GF-D8 (cell line): ENCODE measurements at regions not wholly inside any gene's neighbourhood (a gene's known extent, or its start where the extent isn't known, plus 50 kb on each side); places are given as distances from the start of the nearest gene placed in this dataset.
"Not testable (repeated sequence)": the region's sequence is repeated elsewhere in the genome, so short reads cannot be mapped to it uniquely, and the experiment has no call there.

Experiments
- DNase-seq: peaks from one replicate; lab custom pipeline; 2025; lab: John Stamatoyannopoulos, UW

DNA sequence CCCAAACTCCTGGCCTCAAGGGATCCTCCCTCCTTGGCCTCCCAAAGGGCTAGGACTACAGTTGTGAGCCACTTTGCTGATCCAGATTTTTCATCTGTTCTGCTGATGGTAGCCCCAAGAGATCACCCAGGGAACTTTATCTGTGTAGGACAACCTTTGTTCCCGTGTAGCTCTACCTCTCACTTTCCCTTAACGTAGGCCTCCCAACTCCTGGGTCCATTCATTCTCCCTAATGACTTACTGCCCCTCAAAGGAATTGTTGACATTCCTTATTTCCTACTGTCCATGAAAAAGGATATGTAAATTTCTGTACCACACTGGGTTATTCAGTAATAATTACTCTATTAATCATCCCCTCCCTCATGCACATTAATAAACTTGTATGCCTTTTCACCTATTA lies 51.0 kb upstream of the PHF24 start:
- no peak for DNase-seq

DNA sequence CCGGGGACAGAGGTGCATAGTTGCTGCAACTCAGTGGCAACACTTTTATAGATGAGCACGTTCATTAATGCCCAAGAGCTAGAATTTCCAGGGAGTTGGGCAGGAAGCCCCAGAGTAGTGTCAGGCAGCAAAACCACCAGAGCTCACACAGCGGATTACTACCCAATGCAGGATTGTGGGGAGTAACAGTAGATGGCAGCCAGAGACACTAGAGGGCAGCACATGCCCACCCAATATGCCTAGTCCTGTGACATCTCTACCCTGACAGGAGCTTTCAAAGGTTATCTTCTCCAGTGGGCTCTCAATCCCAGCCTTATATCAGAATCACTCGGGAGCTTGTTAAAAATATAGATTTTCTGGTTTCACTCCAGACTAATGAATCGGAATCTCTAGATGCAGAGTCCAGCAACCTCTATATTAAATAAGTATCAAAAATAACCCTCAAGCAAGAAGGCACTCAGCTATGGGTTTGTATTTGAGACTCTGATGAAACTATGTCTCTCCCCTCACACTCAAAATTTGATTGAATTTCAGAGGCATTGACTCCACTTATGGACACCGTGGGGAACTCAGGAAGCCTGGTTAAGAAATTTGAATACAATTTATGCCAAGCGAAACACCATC lies 58.4 kb upstream of the PHF24 start:
- peak; percentile 14 for DNase-seq

DNA sequence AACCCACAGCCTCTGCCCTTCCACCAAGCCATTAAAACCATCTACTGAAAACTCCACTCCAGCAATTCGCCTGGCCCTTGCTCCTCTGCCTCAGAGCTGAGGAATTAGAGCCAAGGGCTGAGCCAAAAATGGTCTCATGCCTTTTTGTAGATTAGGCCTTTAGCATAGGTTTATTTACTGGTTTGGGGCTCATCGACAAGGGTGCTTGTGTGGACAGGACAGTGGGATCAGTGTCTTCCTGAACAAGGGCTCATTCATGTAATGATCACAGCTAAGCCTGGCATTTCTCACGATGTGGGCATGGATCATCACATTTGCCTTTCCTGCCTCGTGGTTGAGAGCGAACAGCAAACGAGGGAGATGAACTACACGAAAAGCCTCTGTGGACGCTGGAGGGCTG lies 59.2 kb upstream of the PHF24 start:
- no peak for DNase-seq

DNA sequence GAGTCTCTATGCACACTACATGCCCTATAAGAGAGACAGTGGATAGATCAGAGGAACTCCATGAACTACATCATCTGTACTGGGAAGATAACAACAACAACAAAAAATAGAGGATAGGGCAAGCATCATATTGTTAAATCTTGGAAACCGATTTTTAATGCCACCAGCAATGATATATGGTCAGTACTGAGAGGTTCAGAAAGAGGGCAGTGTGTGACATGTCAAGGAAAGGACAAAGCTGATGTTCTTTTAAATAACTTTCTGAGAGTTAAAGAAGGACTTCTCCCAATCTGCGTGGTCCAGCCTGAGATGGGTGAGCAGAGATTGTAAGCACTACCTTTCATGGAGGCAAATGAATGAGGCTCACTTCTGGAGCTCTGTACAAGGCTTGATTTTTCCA lies 62.0 kb upstream of the PHF24 start:
- no peak for DNase-seq

DNA sequence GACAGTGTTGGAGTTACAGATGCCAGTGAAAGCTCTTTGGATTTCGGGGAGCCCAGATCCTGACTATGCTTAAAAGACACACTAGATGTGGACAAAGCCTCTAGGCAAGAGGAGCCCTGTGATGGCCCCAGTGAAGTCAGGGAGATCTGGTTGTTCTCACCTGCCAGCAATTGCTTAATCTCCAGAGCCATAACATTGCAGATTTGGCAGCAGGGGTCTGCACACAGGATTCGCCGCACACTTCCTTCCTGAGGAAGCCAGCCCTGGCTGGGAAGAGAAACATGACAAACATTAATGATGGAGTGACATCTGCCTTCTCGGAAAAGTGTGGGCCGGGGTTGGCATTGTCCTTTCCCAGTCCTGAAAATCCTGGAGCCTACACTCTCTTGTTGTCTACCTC lies 65.2 kb upstream of the PHF24 start:
- DNase-seq, result no peak

DNA sequence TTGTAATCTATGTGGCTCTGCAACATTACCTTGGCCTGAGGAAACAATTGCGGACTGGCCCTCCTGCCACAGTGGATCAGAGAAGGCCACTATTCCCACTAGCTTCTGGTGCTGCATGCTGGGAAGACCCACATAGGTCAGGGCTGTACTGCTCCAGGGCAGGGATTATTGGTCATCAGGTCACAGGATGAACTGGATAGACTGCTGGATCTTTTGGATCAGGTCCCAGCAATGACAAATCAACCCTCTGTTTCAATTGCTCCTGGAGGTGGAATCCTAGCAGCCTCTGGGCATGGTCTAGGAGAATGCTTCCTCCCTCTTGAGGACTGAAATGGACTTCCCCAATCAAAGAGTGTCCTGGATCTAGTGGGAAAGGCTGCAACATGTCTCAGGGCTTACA lies 66.7 kb upstream of the PHF24 start:
- DNase-seq, result no peak

DNA sequence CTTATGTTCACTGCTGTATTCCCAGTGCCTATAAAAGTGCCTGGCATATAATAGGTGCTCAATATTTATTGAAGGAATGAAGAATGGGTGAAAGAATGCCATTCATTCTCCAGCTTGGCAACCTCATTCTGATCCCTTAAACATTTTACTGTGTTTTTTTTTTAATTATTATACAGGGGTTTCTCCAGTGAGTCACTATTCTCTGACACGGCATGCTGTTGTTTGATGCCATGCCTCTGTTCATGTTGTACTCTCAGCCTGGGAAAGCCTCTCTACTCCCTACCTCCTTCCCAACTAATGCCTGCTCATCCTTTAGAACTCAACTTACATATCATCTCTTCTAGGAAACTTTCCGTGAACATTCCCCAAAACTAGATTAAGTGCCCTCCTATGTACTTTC lies 70.2 kb upstream of the PHF24 start:
- no peak for DNase-seq

DNA sequence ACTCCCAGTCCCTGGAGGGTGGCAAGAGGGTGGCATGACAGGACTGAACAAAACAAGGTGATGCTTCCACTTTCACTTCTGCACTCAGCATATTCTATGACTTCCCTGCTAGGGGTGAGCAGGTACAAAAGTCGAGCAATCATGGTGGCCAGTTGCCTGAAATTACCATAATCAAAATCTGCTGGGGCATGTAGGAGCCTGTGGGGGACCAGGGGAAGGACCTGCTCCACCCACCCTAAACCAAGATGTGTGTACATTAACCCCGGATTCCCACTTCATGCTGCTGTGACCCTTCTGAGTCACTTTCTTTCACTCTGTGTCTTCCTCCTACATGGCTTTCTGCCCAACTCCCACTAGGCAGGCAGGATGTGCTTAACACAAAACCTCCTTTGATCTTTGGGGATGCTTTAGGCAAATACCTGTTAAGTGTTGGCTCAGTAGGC lies 73.3 kb upstream of the PHF24 start:
- no peak for DNase-seq

DNA sequence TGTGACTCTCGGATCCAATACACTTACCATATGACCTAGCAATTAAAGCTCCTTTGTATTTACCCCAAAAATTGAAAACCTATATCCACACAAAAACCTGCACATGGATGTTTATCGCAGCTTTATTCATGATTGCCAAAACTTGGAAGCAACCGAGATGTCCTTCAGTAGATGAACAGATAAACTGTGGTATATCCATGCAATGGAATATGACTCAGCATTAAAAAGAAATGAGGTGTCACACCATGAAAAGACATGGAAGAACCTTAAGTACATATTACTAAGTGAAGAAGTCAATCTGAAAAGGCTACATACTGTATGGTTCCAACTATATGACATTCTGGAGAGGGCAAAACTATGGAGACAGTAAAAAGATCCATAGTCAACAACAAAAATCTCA lies 82.0 kb upstream of the PHF24 start:
- DNase-seq, result no peak

DNA sequence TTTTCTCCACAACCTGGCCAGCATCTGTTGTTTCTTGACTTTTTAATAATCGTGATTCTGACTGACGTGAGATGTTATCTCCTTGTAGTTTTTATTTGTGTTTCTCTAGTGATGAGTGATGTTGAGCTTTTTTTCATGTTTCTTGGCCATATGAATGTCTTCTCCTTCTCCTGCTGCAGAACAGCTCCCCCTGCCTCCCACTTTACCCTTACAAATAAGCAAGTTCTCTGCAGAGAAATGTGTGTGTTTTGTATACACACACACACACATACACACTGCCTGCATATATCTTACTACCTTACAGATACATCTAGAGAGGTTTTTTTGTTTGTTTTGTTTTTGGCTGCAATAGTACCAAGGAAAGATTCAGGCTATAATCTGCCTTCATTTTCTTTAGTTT lies 88.7 kb upstream of the PHF24 start:
- DNase-seq, result peak; percentile 12

DNA sequence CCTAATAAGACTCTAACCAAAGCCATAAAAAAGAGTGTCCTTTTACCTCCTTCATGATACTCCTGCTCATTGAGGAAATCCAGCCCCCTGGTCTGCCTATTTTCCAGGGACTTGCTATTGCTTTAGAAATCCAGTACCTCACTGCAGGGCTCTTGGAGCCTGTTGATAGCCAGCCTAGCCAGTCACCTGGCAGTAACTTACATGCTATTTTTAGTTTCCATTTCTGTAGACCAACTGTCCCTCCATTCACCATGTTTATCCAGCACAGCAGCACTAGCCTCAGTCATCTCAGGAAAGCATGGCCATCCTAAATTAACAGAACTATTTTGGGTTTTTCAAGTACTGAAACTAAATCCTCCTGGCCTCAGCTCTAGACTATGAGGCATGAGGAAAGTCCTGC lies 91.5 kb upstream of the PHF24 start:
- DNase-seq, result no peak

DNA sequence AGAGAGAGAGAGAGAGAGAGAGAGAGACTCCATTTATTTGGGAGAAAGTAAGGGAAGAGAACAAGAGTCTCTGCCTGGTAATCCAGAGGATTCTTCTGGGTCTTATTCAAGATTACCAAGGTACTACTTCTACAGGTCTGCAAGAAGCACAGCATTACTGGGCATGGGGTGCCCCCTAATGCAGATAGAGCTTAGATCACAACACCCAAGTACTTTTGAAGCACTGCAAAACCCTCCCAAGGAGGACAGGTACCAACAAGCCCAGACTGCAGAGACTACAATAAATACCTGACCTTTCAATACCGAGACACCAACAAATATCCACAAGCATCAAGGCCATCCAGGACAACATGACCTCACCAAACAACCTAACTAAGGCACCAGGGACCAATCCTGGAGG lies 94.7 kb upstream of the PHF24 start:
- DNase-seq, result no peak

DNA sequence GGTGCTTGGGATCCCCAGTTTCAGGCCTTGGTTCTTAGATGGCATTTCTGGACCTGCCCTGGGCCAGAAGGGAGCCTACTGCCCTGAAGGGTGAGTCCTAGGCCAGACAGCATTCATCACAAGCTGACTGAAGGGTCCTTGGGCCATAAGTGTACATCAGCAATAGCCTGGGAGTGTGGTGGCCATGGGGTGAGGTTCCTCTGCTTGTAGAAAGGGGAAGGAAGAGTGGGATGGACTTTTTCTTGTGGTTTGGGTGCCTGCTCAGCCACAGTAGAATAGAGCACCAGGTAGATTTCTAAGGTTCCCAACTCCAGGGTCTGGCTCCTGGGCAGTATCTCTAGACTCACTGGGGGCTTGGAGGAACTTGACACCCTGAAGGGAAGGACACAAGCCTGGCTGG lies 95.2 kb upstream of the PHF24 start:
- no peak for DNase-seq

DNA sequence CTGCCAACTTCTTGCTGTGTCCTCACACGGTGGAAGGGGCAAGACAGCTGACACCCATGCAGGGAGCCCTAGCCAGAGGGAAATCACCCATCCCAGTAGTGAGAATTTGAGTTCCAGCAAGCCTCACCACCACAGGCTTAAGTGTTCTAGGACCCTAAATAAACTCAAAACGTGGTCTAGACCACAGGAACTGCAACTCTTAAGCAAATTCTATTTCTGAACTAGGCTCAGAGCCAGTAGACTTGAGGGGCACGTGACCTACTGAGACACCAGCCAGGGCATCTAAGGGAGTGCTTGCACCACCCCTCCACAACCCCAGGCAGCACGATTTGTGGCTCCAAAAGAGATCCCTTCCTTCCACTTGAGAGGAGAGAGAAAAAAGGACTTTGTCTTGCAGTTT lies 96.0 kb upstream of the PHF24 start:
- no peak for DNase-seq

DNA sequence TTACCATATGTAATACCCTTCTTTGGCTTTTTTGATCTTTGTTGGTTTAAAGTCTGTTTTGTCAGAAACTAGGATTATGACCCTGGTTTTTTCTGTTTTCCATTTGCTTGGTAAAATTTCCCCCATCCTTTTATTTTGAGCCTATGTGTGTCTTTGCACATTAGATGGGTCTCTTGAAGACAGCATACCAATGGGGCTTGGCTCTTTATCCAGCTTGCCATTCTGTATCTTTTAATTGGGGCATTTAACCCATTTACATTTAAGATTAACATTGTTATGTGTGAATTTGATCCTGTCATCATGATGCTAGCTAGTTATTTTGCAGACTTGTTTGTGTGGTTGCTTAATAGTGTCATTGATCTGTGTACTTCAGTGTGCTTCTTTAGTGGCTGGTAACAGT lies 103.1 kb upstream of the PHF24 start:
- DNase-seq, result not testable (repeated sequence)

DNA sequence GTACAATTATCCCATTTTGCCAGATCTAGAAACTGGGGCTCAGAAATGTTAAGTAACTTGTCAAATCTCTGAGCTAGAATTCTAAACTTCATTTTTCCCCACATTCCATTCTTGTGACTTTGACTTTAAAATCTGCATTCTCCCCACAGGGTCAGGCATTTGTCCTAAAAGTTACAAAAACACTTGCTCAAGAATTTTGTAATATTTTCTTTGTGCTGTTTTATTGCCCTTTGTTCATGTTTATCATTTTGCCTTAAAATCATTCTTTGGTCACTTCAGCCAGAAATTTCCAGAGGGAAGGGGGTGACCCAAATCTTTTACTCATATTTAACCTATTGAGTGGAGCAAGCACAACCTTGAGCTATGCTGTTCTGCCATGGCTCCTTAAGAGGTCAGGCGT lies 120.1 kb upstream of the CCL21 start:
- DNase-seq, result no peak

DNA sequence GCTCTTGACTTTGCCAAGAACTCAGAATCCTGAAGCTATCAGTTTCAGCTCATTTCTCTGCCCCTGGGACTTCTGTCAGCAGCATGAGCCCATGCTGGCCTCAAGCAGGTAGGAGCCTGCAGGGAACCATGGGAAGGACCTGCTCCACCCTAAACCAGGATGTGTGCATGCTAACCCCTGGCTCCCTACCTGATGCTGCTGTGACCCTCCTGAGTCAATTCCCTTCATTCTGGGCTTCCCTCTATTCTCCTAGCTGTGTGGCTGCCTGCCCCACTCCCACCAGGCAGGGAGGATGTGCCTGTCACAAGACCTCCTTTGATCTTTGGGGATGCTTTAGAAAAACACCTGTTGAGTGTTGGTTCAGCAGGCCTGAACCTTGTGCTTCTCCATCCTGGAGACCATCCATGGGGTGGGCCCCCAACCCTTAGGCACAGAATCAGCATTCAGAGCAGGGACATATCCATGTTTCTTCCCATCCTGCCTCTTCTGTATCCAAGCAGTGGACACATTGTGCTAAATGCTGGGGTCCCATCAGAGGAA lies 117.1 kb upstream of the CCL21 start:
- no peak for DNase-seq

DNA sequence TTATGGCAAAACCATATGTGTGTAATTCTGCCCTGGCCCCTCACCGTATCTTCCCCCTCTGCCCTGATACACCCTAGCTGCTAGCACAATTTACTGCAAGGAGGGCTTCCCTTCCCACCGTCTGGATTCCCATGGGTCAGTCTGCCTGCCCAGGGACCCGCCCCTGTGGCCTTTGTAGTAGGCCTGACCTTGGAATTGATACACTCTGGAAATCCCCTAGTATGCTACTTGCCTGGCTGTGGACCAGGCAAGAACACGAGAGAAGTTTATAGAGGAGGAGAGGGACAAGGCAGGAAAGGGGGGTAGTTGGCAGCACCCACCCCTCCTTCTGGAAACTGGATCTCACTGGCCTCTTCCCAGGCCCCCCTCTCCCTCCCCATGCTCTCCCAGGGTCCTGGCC lies 115.8 kb upstream of the CCL21 start:
- DNase-seq, result no peak

DNA sequence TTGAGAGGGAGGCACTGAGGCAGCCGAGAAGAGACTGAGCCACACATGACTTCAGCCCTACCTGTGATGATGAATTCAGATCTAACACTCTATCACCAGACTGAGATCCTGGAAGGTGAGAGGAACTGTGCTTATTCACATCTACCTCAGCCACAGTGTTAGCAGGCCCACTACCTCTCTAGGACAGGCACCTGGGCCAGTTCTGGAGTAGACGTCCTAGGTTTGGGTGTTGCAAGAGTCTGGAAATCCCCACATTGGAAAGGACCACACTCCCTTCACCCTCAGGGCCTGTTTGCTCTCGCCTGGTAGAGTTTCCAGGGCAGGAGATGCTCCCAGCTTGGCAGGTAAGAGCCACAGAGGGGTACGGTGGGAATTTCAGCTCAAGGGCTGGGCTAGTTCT lies 113.8 kb upstream of the CCL21 start:
- DNase-seq, result no peak

DNA sequence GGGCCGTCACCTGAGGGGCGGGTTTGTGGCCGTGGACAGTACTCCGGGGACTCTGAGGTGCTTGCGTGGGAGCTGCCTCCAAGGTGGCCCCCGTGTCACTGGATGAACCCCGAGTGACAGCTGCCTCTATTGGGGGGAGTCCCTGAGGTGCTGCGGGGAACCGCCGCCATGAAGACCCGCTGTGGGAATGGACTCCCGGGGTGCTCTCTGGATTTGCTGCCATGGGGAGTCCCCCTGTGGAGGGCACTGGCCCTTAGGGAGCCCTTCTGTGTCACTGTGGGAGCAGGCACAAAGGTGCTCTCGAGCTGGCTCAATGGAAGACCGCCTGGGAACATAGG lies 100.2 kb upstream of the CCL21 start:
- no peak for DNase-seq

DNA sequence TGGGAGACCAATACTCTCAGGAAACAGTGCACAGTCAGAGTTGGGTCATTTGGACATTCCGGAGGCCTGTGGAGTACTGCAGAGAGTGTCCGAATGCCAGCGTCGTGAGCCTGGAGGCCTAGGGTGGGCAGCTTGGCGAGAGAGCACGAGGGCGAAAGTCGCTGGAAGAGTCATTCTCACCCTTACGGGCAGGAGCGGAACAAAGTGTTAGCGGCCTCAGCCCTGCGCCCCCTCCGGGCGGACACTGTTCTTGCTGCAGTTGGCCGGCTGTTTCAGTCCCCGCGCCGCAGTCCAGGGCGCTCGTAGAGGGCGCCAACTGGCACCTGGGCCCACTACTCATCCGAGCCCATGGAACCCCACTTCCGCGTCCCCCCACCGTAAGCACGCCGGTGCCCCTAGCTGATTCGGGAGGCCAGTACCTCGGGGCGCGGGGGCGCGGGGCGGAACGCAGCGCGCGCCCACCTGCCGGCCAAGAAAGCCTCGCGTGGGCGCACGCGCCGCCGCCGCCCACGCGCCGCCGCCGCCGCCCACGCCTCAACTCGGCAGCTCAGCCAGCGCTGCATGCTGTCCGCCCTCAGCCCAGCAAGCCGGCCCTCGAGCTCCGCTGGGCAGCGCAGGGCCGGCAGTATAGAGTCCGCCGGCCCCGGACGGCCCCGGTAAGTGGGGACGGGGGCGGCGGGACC lies 99.7 kb upstream of the CCL21 start:
- DNase-seq, result no peak

DNA sequence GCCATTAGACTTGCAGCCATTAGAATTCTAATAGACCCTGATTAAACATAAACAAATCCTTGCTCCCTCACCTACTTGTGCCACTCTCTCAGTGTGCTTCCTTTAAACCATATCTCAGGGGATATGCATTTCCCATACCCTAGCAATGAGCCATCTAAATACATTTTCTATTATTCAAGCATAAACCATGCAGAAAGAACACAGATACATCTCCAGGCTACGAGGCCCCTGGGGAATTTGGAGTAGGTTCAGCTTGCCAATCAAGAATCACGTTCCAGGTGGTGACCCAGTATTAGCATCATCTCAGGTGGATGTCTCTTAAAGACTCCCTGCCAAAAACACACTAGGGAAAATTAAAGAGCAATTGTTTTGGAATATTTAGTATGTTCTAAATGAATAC lies 93.0 kb upstream of the CCL21 start:
- no peak for DNase-seq

DNA sequence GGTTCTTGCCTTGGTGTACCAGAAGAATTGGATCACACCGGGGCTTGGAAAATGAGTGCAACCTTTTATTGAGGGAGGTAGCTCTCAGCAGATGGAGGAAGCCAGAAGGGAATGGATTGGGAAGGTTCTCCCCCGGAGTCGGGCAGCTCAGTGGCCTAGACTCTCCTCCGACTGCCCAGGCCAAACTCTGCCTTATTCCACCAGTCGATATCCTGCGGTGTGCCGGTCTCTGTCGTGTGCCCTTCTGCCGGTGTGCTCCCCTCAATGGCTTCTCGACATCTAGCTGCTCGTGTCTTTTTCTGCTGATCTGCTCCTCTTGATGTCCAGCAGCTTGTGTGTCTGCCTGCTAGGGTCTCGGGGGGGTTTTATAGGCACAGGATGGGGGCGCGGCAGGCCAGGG lies 87.4 kb upstream of the CCL21 start:
- DNase-seq, result no peak

DNA sequence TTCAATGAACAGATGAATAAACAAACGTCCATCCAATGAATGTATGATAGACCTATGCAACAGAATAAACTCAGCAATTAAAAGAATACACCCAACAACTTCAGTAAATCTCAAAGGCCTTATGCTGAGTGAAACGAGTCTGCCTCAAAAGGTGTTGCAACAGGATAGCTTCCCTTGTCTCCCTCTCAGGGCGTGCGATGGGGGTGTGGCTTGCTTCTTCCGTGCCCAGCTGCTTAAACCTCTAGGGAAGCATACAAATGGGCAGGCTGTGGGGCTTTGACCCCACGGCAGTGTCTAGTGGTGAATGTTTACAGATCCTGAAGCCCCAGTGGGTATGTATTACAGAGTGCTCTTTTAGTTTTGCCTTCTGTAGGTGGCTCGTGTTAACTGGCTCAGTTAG lies 87.0 kb upstream of the CCL21 start:
- no peak for DNase-seq
